ENCODE measurements at regions not wholly inside any gene's neighbourhood (a gene's known extent, or its start where the extent isn't known, plus 50 kb on each side); places are given as distances from the start of the nearest gene placed in this dataset.

DNA sequence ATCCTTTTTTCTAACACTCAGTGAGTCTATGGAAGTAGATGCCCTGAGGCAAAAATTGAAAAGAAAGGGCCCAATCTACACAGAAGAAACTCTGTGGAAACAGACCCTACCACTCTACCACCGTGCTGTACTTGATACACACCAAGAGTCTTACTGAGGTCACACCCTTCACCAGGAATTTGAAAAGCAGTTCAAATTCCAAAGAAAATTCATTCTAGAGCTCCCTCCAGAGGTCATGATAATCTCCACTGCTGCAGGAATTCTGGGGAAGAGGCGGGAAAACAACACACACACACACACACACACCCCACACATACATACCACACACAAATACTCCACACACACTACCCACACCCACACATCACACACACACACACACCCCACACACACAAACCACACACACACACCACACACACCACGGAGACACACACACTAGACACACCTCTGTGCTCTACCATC is 336.8 kb downstream of the HDGFL1 start:
- H3K4me3 ChIP-seq (ENCODE audit: low read depth, poor library complexity, severe bottlenecking), result no peak overlapping the region
- intact Hi-C loops (cut with DNase I; ENCODE audit: low total_unique reads), result no loop called here
- no peak for DNase-seq (ENCODE audit: low spot score in 2 of 2)
- 53 to 61% methylated on average over 3 of the region's 3 CpGs for WGBS, 2 donors
- TF ChIP-seq, protein P1, sequence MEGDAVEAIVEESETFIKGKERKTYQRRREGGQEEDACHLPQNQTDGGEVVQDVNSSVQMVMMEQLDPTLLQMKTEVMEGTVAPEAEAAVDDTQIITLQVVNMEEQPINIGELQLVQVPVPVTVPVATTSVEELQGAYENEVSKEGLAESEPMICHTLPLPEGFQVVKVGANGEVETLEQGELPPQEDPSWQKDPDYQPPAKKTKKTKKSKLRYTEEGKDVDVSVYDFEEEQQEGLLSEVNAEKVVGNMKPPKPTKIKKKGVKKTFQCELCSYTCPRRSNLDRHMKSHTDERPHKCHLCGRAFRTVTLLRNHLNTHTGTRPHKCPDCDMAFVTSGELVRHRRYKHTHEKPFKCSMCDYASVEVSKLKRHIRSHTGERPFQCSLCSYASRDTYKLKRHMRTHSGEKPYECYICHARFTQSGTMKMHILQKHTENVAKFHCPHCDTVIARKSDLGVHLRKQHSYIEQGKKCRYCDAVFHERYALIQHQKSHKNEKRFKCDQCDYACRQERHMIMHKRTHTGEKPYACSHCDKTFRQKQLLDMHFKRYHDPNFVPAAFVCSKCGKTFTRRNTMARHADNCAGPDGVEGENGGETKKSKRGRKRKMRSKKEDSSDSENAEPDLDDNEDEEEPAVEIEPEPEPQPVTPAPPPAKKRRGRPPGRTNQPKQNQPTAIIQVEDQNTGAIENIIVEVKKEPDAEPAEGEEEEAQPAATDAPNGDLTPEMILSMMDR (IDR thresholded peaks at IDR 0.05), result no peak
- TF ChIP-seq POLR2A (IDR thresholded peaks at IDR 0.05), result no peak

GRCh38 chr6:22907085-22907484 is 337.7 kb downstream of the HDGFL1 start:
- WGBS, 2 donors, result 96 to 100% methylated on average over 1 of the region's 1 CpG
- TF ChIP-seq, protein P1 (IDR thresholded peaks at IDR 0.05), result no peak
- TF ChIP-seq POLR2A (IDR thresholded peaks at IDR 0.05), result no peak
- intact Hi-C loops (cut with DNase I; ENCODE audit: low total_unique reads), result no loop called here
- H3K4me3 ChIP-seq (ENCODE audit: low read depth, poor library complexity, severe bottlenecking), result no peak overlapping the region
- DNase-seq (ENCODE audit: low spot score in 2 of 2), result no peak

GRCh38 chr6:22910370-22910769 is 341.0 kb downstream of the HDGFL1 start:
- intact Hi-C loops (cut with DNase I; ENCODE audit: low total_unique reads), result no loop called here
- TF ChIP-seq, protein P1 (IDR thresholded peaks at IDR 0.05), result no peak
- TF ChIP-seq POLR2A (IDR thresholded peaks at IDR 0.05), result no peak
- WGBS, 2 donors, result 85 to 91% methylated on average over 4 of the region's 4 CpGs
- H3K4me3 ChIP-seq (ENCODE audit: low read depth, poor library complexity, severe bottlenecking), result no peak overlapping the region
- DNase-seq (ENCODE audit: low spot score in 2 of 2), result no peak

GRCh38 chr6:22913612-22914011 is 344.2 kb downstream of the HDGFL1 start:
- intact Hi-C loops (cut with DNase I; ENCODE audit: low total_unique reads), result no loop called here

GRCh38 chr6:22917344-22917743 is 348.0 kb downstream of the HDGFL1 start:
- intact Hi-C loops (cut with DNase I; ENCODE audit: low total_unique reads), result no loop called here
- no peak for TF ChIP-seq POLR2A (IDR thresholded peaks at IDR 0.05)
- TF ChIP-seq, protein P1 (IDR thresholded peaks at IDR 0.05), result no peak
- no peak overlapping the region for H3K4me3 ChIP-seq (ENCODE audit: low read depth, poor library complexity, severe bottlenecking)
- WGBS, 2 donors, result 56 to 59% methylated on average over 2 of the region's 2 CpGs
- DNase-seq (ENCODE audit: low spot score in 2 of 2), result no peak

More at GRCh38 chr6:22913612-22914011, 344.2 kb downstream of the HDGFL1 start:
- H3K4me3 ChIP-seq (ENCODE audit: low read depth, poor library complexity, severe bottlenecking), result no peak overlapping the region
- no peak for TF ChIP-seq POLR2A (IDR thresholded peaks at IDR 0.05)
- TF ChIP-seq, protein P1 (IDR thresholded peaks at IDR 0.05), result no peak
- DNase-seq (ENCODE audit: low spot score in 2 of 2), result no peak
- whole genome bisulfite sequencing, 2 donors, result 24 to 40% methylated on average over 2 of the region's 2 CpGs

- H3K4me3 ChIP-seq (ENCODE audit: low read depth, poor library complexity, severe bottlenecking), result no peak overlapping the region
- 71 to 94% methylated on average over 2 of the region's 2 CpGs for WGBS, 2 donors
- no peak for DNase-seq (ENCODE audit: low spot score in 2 of 2)
- no peak for TF ChIP-seq POLR2A (IDR thresholded peaks at IDR 0.05)
- TF ChIP-seq, protein P1 (IDR thresholded peaks at IDR 0.05), result no peak
- intact Hi-C loops (cut with DNase I; ENCODE audit: low total_unique reads), result no loop called here
Measured at GRCh38 chr6:22921828-22922227, 352.5 kb downstream of the HDGFL1 start.
